ENCODE measurements at regions not wholly inside any gene's neighbourhood (a gene's known extent, or its start where the extent isn't known, plus 50 kb on each side); places are given as distances from the start of the nearest gene placed in this dataset.

DNA sequence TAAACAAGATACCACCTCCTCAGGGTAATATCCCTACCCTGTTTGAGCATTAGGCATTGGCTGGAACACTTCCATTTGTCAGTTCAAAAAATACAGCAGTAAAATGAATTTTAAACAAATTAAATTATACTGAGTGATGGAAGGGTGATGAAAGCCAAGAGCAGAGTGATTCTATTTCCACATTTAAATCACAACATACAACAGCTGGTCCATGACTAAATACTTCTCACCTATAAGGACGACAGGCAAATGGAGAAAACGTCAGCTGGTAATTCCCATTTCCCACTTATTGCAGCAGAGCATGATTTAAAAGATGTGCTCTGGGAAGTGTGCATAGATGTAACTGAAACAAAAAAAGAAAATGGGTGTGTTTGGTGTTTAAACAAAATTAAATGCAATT is 543.6 kb upstream of the DAB2 start:
- Histone ChIP-seq H3K9me3 (ENCODE audit: control insufficient read depth, low read depth, low read length) (no peaks in the 10 kb centered on the region), H3K4me3 (ENCODE audit: control insufficient read depth in 2 of 3, extremely low read depth in 1 of 3, insufficient read depth in 2 of 3, low read depth in 1 of 3, low read length in 3 of 3) (no peak overlapping the region), H3K79me2 (ENCODE audit: control insufficient read depth, insufficient read depth, low read length) (no peaks in the 10 kb centered on the region), H2AFZ (ENCODE audit: control insufficient read depth, low read length) (no peak overlapping the region), H4K20me1 (ENCODE audit: control insufficient read depth, extremely low read depth, insufficient read depth, low read length) (no peaks in the 10 kb centered on the region), H3K9ac (ENCODE audit: control insufficient read depth, extremely low read depth, insufficient read depth, low read length) (no peak overlapping the region), H3K4me1 (ENCODE audit: control insufficient read depth, extremely low read depth, insufficient read depth, low read length) (no peaks in the 10 kb centered on the region), H3K27me3 (ENCODE audit: control insufficient read depth, extremely low read depth, insufficient read depth, low read length) (peaks cover 3% of the 10 kb centered on the region), H3K9me1 (ENCODE audit: control insufficient read depth, extremely low read depth, insufficient read depth, low read length) (no peaks in the 10 kb centered on the region), H3K27ac (ENCODE audit: control insufficient read depth, insufficient read depth, low read length) (no peak overlapping the region), H3K4me2 (ENCODE audit: control insufficient read depth, extremely low read depth, insufficient read depth, low read depth, low read length) (no peak overlapping the region), H3K36me3 (ENCODE audit: control insufficient read depth in 2 of 2, extremely low read depth in 1 of 2, insufficient read depth in 2 of 2, low read length in 2 of 2) (no peaks in the 10 kb centered on the region)
- TF ChIP-seq EZH2 (IDR thresholded peaks at IDR 0.05; ENCODE audit: low read length): no peak
- TF ChIP-seq, protein P1, sequence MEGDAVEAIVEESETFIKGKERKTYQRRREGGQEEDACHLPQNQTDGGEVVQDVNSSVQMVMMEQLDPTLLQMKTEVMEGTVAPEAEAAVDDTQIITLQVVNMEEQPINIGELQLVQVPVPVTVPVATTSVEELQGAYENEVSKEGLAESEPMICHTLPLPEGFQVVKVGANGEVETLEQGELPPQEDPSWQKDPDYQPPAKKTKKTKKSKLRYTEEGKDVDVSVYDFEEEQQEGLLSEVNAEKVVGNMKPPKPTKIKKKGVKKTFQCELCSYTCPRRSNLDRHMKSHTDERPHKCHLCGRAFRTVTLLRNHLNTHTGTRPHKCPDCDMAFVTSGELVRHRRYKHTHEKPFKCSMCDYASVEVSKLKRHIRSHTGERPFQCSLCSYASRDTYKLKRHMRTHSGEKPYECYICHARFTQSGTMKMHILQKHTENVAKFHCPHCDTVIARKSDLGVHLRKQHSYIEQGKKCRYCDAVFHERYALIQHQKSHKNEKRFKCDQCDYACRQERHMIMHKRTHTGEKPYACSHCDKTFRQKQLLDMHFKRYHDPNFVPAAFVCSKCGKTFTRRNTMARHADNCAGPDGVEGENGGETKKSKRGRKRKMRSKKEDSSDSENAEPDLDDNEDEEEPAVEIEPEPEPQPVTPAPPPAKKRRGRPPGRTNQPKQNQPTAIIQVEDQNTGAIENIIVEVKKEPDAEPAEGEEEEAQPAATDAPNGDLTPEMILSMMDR (optimal IDR thresholded peaks at IDR 0.05 in 1 of 3, IDR thresholded peaks at IDR 0.05 in 1 of 3, conservative IDR thresholded peaks at IDR 0.05 in 1 of 3; ENCODE audit: extremely low read depth in 1 of 3, insufficient read depth in 2 of 3, low read length in 3 of 3): no peak
- dilution Hi-C loops (cut with MboI; ENCODE audit: extremely low pct_ligation_motif_present, low sequenced_read_pairs): no loop called here
- FAIRE-seq: no peak
- no peak for DNase-seq (ENCODE audit: low read depth, low spot score)

DNA sequence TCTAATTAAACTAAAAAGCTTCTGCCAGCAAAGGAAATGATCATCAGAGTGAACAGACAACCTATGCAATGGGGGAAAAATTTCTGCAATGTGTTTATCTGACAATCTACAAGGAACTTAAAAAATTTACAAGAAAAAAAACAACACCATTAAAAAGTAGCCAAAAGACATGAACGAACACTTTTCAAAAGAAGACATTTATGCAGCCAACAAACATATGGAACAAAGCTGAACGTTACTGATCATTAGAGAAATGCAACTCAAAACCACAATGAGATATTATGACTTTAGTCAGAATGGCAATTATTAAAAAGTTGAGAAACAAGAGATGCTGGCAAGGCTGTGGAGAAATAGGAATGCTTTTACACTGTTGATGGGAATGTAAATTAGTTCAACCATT is 530.4 kb upstream of the DAB2 start:
- no peak for FAIRE-seq
- Histone ChIP-seq H3K4me2 (ENCODE audit: control insufficient read depth, extremely low read depth, insufficient read depth, low read depth, low read length) (no peak overlapping the region), H3K79me2 (ENCODE audit: control insufficient read depth, insufficient read depth, low read length) (no peaks in the 10 kb centered on the region), H4K20me1 (ENCODE audit: control insufficient read depth, extremely low read depth, insufficient read depth, low read length) (no peaks in the 10 kb centered on the region), H3K36me3 (ENCODE audit: control insufficient read depth in 2 of 2, extremely low read depth in 1 of 2, insufficient read depth in 2 of 2, low read length in 2 of 2) (no peaks in the 10 kb centered on the region), H3K9me1 (ENCODE audit: control insufficient read depth, extremely low read depth, insufficient read depth, low read length) (no peaks in the 10 kb centered on the region), H3K4me1 (ENCODE audit: control insufficient read depth, extremely low read depth, insufficient read depth, low read length) (no peaks in the 10 kb centered on the region), H3K9me3 (ENCODE audit: control insufficient read depth, low read depth, low read length) (no peaks in the 10 kb centered on the region), H3K27me3 (ENCODE audit: control insufficient read depth, extremely low read depth, insufficient read depth, low read length) (no peaks in the 10 kb centered on the region), H2AFZ (ENCODE audit: control insufficient read depth, low read length) (no peak overlapping the region), H3K4me3 (ENCODE audit: control insufficient read depth in 2 of 3, extremely low read depth in 1 of 3, insufficient read depth in 2 of 3, low read depth in 1 of 3, low read length in 3 of 3) (no peak overlapping the region), H3K27ac (ENCODE audit: control insufficient read depth, insufficient read depth, low read length) (no peak overlapping the region), H3K9ac (ENCODE audit: control insufficient read depth, extremely low read depth, insufficient read depth, low read length) (no peak overlapping the region)
- dilution Hi-C loops (cut with MboI; ENCODE audit: extremely low pct_ligation_motif_present, low sequenced_read_pairs): no loop called here
- DNase-seq (ENCODE audit: low read depth, low spot score): no peak
- no peak for TF ChIP-seq EZH2 (IDR thresholded peaks at IDR 0.05; ENCODE audit: low read length)
- TF ChIP-seq, protein P1 (optimal IDR thresholded peaks at IDR 0.05 in 1 of 3, IDR thresholded peaks at IDR 0.05 in 1 of 3, conservative IDR thresholded peaks at IDR 0.05 in 1 of 3; ENCODE audit: extremely low read depth in 1 of 3, insufficient read depth in 2 of 3, low read length in 3 of 3): no peak
